ENCODE measurements at regions not wholly inside any gene's neighbourhood (a gene's known extent, or its start where the extent isn't known, plus 50 kb on each side); places are given as distances from the start of the nearest gene placed in this dataset.

DNA sequence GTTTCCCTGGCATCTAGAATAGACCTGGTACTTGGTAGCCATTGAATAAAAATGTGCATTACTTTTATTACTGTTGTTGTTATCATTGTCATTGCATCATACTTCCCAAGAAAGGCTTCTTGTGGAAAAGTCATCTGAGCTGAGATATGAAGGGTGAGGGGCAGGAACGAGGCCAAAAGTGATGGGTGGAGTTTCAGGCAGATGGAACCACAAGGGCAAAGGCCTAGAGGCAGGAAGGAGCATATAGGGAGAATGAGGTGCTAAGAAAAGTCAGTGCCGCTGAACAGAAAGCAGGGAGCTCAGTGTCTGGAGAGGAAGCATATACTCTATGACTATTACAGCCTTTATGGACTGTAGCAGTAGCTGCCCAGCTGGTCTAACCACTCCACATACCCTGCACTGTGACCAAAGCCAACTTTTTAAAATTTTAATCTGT lies 219.3 kb downstream of the SPP2 start:
- TF ChIP-seq, protein P1, sequence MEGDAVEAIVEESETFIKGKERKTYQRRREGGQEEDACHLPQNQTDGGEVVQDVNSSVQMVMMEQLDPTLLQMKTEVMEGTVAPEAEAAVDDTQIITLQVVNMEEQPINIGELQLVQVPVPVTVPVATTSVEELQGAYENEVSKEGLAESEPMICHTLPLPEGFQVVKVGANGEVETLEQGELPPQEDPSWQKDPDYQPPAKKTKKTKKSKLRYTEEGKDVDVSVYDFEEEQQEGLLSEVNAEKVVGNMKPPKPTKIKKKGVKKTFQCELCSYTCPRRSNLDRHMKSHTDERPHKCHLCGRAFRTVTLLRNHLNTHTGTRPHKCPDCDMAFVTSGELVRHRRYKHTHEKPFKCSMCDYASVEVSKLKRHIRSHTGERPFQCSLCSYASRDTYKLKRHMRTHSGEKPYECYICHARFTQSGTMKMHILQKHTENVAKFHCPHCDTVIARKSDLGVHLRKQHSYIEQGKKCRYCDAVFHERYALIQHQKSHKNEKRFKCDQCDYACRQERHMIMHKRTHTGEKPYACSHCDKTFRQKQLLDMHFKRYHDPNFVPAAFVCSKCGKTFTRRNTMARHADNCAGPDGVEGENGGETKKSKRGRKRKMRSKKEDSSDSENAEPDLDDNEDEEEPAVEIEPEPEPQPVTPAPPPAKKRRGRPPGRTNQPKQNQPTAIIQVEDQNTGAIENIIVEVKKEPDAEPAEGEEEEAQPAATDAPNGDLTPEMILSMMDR (conservative IDR thresholded peaks at IDR 0.05; ENCODE audit: low read depth) = no peak
- no peak overlapping the region for H3K27ac ChIP-seq
- ChIA-PET POLR2A (ENCODE audit: low non-redundant PET) (no interaction called here), CTCF (interaction anchor here (0.6 kb wide), 2 partner anchors 14 to 76 kb away, joined by 3 read pairs; no protein-coding TSS in a partner anchor)
- DNase-seq (ENCODE audit: low spot score) = no peak

DNA sequence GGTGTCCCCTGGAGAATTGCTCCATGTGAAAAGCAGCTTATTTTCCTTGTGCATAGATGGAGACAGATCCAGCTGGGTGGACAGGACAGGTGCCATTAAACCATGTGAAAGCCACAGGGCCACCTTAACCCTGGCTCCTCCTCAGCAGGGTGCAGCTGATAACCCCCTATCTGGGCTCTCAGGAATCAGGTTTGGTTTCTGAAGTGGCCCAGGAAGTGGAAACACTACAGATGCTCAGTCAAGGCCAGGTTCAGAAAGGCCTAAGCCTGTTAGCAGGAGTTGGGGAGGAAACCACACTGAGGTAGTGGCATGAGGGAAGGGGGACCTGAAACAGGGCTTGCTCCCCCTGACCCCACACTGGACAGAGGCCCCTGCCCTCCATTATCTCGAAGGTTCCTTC lies 217.0 kb downstream of the SPP2 start:
- ChIA-PET CTCF (interaction anchor here (0.6 kb wide), 1 partner anchor 79 kb away, joined by 4 read pairs; no protein-coding TSS in a partner anchor), POLR2A (ENCODE audit: low non-redundant PET) (no interaction called here)
- no peak overlapping the region for H3K27ac ChIP-seq
- TF ChIP-seq, protein P1 (conservative IDR thresholded peaks at IDR 0.05; ENCODE audit: low read depth) = no peak
- no peak for DNase-seq (ENCODE audit: low spot score)

DNA sequence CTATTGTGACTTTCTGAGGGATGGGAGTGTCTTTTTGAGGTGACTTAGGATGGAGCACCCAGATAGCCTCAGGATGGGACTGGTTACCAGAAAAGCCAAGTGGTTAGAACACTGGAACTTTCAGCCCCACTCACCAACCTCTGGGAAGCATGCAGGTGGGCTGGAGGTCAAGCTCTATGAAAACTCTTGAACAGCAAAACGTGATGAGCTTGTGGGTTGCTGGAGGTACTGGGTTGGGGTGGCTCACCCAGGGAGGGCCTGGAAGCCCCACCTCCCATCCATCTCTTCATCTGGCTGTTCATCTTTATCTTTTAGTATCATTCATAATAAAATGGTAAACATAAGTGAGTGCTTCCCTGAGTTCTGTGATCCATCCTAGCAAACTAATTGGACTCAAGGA lies 216.4 kb downstream of the SPP2 start:
- ChIA-PET CTCF (no interaction called here), POLR2A (ENCODE audit: low non-redundant PET) (no interaction called here)
- DNase-seq (ENCODE audit: low spot score) = no peak
- H3K27ac ChIP-seq = no peak overlapping the region
- TF ChIP-seq, protein P1 (conservative IDR thresholded peaks at IDR 0.05; ENCODE audit: low read depth) = no peak

DNA sequence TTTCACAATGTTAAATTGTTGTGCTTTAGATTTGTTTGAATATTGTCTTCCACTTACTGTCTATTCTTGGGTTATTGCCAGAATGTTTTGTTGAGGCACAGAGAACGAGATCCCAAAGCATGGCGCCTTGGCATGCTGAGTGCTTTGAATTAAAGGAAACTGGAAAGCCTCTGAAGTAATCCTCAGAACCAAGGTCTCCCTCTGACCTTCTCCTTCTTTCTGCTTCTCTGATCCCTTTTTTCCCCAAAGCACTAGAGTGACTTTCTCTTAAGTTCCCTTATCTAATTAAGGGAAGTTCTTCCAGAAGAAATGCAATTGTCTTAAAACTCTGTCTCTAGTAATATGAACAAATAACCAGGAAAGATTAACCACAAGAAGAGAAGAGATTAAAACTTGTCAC lies 214.7 kb downstream of the SPP2 start:
- POLR2A ChIA-PET (ENCODE audit: low non-redundant PET) = no interaction called here
- CTCF ChIA-PET = no interaction called here
- H3K27ac ChIP-seq = no peak overlapping the region
- TF ChIP-seq, protein P1 (conservative IDR thresholded peaks at IDR 0.05; ENCODE audit: low read depth) = no peak
- no peak for DNase-seq (ENCODE audit: low spot score)

DNA sequence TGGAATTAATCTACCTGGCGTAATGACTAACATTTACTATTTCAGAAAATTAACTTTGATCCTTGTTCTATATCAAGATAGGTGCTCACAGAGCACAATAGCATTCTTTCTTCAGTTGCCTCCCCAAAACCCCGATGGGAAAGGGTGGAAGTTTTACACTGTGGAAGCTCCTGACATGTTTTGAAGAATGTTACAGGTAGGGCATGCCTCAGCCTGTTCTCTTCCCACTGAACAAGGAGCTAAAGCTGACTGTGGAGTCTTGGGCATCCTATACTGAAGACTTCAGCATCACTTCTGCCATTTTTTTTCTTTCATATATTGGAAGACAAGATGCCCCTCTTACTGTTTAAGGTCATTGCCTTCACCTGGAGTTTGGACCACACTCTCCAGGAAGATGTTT lies 211.2 kb downstream of the SPP2 start:
- TF ChIP-seq, protein P1 (conservative IDR thresholded peaks at IDR 0.05; ENCODE audit: low read depth) = no peak

DNA sequence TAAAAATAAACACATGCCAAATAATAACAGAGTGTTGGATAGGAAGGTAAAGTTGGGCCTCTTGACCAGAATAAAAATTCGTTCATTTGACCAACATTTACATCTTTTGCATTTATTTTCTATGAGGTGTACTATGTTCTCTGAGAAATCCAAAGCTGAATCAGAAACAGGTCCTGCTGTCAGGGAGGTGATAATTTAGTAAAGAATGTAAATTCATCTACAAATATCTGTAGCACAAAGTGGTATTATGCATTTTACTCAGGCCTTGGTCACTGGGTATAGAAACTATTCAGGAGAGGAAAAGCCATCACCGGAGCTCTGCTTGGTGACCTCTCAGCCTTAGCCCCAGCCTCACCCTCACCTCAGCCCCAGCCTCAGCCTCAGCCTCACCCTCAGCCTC lies 208.9 kb downstream of the SPP2 start:
- peak overlapping the region; percentile 93 for H3K27ac ChIP-seq
- TF ChIP-seq, protein P1 (conservative IDR thresholded peaks at IDR 0.05; ENCODE audit: low read depth) = no peak
- CTCF ChIA-PET = no interaction called here
- DNase-seq (ENCODE audit: low spot score) = no peak
- POLR2A ChIA-PET (ENCODE audit: low non-redundant PET) = no interaction called here

More for the DNA sequence above, 211.2 kb downstream of the SPP2 start:
- POLR2A ChIA-PET (ENCODE audit: low non-redundant PET) = no interaction called here
- CTCF ChIA-PET = no interaction called here
- no peak overlapping the region for H3K27ac ChIP-seq
- no peak for DNase-seq (ENCODE audit: low spot score)
